EH (cell line): ENCODE measurements at regions not wholly inside any gene's neighbourhood (a gene's known extent, or its start where the extent isn't known, plus 50 kb on each side); places are given as distances from the start of the nearest gene placed in this dataset.

Experiments
- DNase-seq: peaks from one replicate; pipeline ENCODE4 v3.0.0-alpha.2; 2015; ENCODE audit warnings: low read depth

DNA sequence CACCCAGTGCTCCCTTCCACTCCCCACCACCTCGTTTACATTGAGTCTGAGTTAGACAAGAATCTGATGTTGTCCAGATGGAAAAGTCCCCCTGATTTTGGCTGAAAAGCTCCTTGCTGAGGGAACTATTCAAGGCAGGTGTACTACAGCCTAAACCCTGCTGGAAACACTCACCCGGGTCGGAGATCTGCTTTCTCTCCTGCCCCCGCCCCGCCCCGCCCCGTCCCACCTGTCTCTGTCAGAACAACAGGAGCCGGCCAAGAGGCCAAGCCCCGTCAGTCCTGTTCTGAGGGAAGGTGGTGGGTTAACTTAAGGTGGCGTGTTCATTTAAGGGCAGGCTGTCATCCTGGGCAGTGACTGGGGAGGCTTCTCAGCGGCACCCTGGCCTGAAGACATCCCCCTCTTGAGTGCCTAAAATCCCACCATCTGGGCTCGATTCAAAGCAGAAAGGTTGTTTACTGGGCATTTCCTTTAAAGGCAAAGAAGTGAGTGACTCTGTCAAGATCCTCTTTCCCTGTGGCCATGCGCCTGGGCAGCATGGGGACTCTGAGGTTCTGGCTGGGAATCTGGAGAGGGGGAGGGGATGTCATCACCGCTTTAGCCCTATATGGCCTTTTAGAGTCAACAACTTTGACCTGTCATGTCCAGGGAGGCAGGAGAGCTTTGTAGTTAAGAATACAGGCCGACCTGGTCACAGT, 71.1 kb upstream of the NEURL1B start:
- no peak for DNase-seq

DNA sequence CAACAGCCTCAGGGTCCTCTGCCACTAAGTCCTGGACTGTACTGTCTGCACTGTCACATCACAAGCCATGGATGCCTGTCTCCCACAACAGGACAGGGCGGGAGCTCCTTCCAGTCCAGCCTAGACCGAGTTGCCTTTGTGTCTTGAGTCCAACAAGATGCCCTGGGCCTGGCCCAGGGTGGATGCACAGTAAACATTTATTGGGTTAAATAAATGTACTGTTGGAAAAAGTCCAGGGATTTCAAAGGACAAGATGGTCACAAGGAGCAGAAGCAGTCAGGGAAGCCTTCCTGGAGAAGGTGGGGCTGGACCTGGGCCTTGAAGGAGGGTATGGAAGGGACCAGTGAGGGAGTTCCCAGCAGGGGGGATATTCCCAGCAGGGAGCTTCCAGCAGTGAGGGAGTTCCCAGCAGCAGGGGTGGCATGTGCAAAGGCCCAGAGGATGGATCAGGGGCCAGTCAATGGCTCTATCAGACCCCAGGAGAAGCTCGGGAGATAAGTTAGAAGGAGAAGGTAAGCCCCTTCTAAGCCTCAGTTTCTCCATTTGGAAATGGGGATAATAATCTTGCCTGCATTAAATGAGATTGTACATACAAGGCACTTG, 72.7 kb upstream of the NEURL1B start:
- no peak for DNase-seq

DNA sequence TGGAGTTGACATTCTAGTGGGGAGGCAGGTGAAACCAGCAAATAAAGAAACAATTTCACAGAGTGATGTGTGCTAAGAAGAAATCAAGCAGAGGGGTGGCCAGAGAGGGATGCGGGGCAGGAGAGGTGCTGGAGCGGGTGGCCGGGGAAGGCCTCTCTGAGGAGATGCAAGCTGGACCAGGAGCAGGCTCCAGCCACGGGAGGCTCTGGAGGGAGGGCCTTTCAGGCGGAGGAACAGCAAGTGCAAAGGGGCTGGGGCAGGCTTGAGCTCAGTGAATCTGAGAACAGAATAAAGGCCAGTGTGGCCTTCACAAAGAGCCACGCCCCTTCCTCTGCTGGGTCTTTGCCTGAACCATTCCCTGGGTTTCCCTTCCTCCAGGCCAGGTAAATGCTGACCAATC, 73.2 kb upstream of the NEURL1B start:
- no peak for DNase-seq

DNA sequence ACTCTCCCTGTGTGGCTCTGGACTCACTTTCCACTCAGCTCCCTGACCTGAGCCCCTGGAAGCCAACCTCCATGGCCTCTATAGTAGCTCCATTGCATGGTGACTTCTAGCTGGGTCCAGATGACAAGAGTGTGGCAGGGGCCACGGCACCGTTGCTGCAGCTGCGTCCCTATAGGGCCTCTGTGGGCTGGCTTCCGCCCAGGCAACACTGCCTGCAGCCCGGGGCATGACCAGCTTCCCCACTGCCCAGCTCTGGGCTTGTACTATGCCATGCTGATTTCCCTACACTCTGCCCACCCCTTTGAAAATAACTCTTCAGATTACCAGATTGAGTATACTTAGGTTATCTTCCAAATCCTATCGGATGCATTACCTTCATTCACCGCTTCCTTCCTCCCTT, 73.8 kb upstream of the NEURL1B start:
- DNase-seq, result no peak

DNA sequence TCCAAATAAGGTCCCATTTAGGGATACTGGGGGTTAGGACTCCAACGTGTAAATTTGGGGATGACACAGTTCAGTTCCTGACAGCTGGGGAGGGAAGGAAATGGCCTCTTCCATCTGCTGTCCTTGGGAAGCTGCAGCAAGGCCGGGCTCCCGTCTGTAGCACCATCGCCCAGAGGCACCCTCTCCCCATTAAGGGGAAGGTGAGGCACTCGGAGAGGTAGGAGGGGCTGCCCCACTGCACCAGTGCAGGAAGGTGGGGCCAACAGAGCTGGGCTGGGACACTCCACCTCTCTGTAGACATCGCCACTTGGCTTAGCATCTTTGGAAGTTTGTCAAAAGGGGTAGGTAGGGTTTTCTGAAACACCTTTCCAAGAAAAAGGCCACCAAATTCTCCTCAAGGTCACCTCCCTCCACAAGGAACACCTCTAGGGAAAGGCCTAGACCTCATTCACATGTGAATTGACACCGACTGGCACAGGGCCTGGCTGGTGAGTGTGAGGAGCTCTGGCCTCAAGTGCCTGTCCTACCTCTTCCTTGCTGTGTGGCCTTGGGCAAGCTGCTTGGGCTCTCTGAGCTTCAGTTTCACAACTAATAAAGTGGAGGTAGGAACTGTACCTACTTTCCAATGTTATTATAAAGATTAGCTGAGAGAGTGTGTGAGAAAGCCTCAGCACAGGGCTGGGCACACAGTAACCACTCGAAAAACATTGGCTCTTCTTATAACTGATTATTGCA, 75.0 kb upstream of the NEURL1B start:
- DNase-seq, result no peak

DNA sequence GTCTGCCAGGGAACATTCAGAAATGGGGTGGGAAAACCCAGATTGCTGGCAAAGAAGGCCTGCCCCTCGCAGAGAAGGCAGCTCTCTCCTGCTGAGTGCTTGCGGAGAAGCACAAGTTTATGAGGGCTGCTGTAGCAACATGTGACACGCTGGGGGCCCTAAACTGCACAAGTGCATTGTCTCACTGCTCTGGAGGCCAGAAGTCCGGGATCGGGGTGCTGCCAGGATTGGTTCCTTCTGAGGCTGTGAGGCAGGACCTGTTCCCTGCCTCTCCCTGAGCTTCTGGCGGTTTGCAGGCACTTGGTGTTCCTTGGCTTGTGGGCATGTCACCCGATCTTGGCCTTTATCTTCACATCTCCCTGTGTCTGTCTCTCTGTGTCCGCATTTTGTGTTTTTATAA, 75.6 kb upstream of the NEURL1B start:
- no peak for DNase-seq

DNA sequence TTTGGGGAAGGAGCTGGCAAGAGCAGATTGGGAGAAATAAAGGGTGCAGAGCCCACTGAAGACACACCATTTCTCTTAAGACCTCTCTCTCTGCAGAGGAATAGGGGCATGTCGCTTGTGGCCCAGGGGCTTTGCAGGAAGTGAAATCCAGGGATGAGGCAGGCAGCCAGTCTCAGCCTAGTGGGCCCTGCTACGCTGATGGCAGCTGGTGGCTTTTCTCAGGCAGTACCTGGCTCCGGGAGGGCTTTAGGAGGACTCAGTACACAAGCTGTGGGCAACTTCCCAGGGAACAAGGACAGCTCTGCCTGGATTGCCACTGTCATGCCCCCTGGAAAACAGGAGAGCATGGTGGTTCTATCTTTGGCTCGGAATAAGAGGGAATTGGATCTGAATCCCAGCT, 76.2 kb upstream of the NEURL1B start:
- DNase-seq, result no peak

DNA sequence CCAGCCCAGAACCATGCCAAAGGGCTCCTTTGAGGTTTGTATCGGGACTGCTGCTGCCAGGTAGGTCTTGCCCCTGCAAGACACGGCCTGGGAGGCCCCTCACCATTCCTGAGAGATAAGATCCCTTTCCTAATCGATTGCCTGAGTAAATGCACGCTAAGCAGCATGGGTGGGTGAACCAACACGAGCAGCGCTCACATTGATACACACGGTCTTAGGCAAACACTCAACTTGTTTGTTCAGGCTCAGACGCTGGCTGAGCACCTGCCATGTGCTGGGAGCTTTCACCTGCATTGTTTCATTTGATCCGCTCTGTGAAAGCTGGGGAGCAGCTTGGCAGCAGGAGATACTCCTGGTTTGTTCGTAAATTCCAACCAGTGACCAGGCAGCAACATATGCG, 76.9 kb upstream of the NEURL1B start:
- DNase-seq, result no peak

DNA sequence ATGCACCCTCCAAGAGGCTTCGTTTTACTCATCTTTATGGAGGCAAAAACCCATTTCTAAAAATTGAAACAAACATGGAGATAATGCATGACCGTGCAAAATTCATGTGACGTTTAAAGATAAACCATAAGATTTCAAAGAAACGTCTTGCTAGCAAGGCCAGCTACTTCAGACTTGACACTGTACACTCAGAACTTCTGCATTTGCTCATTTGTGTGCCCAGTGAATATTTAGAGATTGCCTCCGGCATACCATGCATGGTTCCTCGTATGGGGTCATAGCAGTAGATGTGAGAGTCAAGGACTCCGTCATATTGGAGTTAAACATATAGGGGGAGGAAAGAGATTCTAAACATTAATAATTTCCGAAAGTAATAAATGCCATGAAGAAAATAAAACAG, 78.6 kb upstream of the NEURL1B start:
- DNase-seq, result no peak

DNA sequence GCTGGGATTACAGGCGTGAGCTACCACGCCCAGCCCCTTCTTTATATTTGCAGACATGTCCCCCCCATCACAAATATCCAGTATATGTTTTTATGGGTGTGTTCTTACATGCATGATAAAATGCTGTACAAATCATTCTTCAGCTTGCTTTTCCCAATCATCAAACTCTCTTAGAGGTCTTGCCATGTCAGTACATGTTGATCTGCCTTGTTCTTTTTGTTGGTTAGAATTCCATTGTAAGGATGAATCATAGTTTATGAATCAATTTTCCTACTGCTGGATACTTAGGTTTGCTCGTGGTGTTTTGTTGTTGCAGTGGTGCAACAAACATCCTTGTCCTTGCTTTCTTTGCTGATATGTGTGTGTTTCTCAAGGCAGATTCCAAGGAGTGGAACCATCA, 79.9 kb upstream of the NEURL1B start:
- peak; percentile 9 for DNase-seq

DNA sequence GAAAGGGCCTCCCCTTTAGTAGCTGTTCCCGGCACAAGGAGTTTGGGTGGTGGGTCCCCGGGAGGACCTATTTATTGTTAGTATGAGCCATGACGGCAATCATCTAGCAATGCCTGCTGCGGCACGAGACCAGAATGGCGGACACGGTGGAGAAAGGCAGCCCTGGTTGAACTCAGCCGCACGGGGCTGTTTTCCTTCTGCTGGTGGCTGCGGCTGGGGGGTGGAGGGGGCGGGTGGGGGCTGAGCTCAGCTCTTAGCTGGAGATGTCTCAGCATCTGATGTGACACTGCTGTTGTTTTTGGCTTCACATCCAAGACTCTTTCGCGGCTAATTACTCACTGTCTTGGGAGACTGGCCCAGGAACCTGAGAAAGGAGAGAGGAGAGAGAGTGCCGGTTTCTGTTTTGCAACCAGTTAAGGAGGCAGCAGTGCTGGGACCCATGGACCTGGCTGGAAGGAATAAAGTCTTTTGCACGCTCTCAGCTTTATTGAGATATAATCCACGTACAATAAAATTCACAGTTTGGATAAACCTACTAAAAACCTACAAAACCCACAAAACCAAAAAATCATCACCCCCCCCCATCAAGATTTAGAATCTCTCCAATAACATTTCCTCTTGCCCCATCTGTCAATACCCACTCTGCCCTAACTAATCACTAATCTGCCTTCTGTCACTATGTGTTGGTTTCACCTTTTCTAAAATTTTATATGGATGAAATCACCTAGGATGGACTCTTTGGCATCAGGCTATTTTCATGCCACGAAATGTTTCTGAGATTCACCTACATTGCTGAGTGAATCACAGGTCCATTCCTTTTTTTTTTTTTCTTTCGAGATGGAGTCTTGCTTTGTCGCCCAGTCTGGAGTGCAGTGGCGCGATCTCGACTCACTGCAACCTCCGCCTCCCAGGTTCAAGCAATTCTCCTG, 81.8 kb upstream of the NEURL1B start:
- peak; percentile 94 for DNase-seq

DNA sequence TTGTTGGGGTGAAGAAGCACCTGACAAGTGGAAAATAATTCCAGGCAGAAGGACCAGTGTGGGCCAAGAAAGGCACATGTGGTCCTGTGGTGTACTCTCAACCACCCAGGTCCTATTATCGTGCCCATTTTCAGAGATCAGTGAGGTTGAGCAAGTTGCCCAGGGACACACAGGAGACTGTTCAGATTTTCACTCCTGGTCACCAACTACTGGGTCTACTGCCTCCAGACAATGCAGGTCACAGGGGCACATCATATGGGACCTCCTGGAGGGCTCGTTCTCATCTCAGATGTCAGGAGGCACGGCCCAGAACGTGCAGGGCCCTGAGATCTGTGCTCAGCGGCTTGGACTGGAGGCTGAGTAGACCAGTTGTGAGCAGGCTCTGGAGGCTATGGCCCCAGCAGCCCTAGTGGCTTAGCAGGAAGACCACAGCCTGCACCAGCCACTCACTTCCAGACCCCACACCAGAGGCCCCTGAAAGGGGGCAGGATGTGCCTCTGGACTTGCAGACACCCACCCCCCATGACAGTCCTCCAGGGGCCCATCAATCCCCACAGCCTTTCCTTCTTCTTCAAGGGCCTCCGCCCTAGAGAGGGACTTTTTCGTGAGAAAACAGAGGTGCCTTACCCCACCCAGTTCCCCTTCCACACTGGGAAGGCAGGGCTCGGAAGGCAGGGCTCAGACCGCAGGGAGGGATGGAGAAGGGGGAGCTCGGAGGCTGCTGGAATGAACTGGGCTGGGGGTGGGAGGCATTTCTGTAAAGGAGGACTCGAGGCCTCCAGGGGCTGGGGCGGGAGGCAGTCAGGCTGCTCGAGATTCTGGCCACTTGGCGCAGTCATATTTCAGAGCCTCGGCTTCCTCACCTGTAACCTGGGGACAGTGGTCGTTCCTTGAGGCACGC, 82.7 kb upstream of the NEURL1B start:
- DNase-seq, result no peak

DNA sequence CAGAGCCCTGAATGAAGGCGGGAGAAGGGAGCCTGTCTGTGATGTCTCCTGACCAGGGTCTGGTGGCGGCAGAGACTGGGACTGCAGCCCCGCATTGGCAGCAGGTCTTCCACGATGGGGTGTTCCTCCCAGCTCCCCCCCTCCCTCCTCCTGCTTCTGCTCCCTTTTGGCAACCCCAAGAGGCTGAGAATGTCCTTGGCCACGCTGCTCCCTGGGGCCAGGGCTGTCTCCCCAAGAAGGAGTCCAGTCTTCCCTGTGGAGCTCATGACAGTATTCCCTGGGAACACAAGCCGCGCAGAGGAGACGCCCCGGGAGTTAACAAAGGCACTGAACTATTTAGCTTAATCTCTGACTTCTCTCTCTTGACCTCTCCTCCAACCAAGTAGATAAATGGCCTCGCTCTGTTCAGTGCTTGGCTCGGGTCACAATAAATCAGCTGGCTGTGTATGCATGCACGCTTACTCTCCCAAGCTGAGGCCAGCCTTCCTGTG, 84.0 kb upstream of the NEURL1B start:
- DNase-seq, result no peak

DNA sequence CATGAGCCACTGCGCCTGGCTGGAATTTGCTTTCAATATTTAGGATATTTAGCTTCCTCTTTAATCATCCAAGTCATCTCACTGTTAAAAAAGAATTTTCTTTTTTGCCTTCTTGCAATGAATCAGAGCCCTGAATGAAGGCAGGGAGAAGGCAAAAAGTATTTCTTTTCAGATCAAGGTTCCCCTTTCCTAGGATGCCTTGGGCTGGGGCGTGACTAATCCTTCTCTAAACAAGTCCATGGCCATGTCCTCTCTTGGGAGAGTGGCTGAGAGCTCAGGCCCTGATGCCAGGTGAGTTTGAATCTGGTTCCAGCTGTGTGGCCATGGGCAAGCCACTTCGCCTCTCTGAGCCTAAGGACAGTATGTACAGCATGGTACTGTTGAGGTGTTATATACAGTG, 84.8 kb upstream of the NEURL1B start:
- DNase-seq, result peak; percentile 41

DNA sequence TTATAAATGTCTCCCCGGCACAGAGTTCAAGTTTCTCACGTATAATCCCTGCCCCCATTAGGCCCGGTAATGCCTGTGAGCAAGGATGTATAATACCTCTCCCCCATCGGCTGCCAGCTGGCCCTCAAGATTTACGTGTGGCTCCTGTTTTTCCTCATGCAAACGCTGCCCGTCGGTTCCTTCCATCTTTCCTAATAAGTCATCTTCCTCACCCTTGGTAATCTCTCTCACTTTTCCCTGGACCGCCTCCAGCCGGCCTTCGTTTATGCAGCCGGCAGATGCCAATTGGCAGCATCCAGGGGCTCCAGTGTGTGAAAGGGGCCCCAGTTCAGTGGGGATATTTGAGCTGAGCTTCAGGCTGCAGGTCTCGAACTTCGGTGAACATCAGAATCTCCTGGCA, 86.5 kb upstream of the NEURL1B start:
- DNase-seq, result no peak

DNA sequence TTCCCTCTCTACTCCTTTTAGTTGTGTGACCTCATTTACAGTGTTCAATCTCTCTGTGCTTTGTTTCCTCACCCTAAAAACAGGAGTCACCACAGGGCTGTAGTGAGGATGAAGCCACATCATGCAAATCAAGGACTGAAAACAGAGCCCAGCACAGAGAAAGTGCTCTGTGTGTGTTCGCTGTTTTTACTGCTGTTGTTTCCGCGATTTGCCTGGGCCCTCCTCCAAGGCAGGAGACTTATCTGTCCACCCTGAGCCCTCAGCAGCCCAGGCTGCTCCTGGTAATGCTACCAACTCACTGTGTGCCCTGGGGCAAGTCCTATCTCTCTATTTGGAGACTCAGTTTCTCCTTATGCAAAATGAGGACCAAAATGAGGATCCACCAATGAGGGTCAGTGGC, 87.2 kb upstream of the NEURL1B start:
- no peak for DNase-seq

DNA sequence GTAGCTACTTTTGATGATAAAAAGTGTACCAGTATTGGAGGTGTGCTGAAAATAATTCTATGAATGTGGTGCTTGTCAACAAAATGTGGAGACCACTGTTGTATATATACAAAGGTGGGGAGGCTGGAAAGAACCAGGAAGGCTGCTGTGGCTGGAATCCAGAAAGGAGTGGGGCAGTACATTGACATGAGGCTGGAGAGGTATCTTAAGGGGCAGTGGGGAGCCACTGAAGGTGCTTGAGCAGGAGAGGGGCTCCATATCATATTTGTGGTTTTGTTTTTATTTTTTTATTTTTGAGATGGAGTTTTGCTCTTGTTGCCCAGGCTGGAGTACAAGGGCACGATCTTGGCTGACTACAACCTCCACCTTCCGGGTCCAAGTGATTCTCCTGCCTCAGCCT, 87.9 kb upstream of the NEURL1B start:
- DNase-seq, result no peak

DNA sequence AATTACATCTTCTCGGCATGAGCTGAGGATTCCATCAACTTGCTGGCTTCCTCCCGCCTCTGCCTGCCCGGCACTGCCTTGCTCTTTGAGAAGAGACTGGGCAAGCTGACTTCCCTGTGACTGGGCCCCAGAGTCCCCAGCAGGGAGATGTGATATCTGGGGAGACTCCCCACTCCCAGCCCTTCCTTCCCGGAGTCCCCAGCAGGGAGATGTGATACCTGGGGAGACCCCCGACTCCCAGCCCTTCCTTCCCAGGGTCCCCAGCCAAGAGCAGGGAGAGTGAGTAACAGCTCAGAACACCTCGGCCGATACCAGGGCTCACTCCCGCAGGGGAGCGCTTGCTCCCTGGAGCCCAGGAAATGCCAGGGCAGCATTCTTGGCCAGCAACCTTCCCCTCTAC, 90.1 kb upstream of the NEURL1B start:
- DNase-seq, result no peak

DNA sequence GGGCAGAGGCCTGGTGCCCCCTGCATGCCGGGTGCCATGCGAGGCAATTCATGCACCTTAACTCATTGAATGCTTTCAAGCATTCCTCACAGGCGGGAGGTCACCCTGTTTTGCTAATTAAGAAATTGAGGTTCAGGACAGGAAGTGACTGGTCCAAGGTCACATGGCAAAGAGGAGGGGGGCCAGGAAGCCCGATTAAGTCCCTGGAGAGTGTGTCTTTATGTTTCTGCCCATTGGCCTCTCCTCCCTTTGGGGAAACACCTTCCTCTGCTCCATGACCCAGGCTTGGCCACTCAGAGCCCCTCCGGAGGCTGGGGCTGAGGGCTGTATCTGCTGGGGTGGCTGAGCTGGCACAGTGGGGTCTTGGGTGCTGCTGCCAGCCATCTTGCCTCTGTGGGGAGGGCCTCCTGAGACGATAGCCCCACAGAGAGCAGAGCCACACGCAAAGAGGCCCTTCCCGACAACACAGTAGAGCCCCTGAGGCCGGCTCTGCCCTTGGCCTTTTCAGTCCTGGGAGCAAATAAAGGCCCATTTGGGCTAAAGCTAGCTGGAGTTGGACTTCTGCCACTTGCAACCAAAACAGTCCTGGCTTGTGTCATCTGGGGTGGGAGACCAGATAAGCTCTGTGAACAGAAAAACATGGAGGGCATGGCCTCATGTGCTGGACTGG, 90.8 kb upstream of the NEURL1B start:
- DNase-seq, result peak; percentile 11

DNA sequence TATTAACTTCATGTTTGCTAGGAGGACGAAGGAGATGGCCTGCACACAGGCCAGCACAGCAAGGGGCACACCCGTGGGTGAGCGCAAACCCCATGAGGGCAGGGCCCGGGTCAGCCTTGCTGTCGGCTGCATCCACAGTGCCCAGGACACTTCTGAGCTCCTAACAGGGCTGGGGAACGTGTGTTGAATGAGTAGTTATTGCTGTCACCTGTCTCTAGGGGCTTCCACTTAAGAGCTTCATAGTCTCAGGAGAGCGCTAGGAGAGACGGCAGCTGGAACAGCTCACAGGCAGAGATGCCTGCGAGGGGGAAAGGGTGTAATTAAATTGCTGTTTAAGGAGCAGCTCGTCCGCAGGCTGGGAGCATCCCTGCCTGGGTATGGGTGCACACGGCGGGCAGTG, 91.4 kb upstream of the NEURL1B start:
- no peak for DNase-seq
